GM12872 (cell line): ENCODE measurements at regions not wholly inside any gene's neighbourhood (a gene's known extent, or its start where the extent isn't known, plus 50 kb on each side); places are given as distances from the start of the nearest gene placed in this dataset.

ENCODE experiments used
- CTCF ChIP-seq: IDR thresholded peaks from 3 replicates; pipeline ENCODE4 v1.5.1; 2011; ENCODE audit warnings: low read depth, mild to moderate bottlenecking, low read length, moderate library complexity; ENCODE audit not compliant: insufficient read depth

GRCh38 chr2:21947046-21947445, 823.3 kb downstream of the TDRD15 start:
- TF ChIP-seq CTCF: no peak

- TF ChIP-seq CTCF: no peak
Measured at GRCh38 chr2:21966139-21966538, 842.4 kb downstream of the TDRD15 start.

GRCh38 chr2:21970971-21971370, 847.2 kb downstream of the TDRD15 start:
- TF ChIP-seq CTCF: no peak

GRCh38 chr2:21972586-21972985, 848.8 kb downstream of the TDRD15 start:
- no peak for TF ChIP-seq CTCF

- no peak for TF ChIP-seq CTCF
Measured at GRCh38 chr2:21981127-21981526, 857.4 kb downstream of the TDRD15 start.

- no peak for TF ChIP-seq CTCF
Measured at GRCh38 chr2:21993002-21993401, 869.2 kb downstream of the TDRD15 start.

GRCh38 chr2:21996339-21996738, 872.6 kb downstream of the TDRD15 start:
- TF ChIP-seq CTCF: no peak

- TF ChIP-seq CTCF: no peak
Measured at GRCh38 chr2:21999522-21999921, 875.8 kb downstream of the TDRD15 start.
